HCT116 (cell line): ENCODE measurements at regions not wholly inside any gene's neighbourhood (a gene's known extent, or its start where the extent isn't known, plus 50 kb on each side); places are given as distances from the start of the nearest gene placed in this dataset.

Experiments used
- EZH2 ChIP-seq: fragments of 200-600 bp; sonication (generic); IDR thresholded peaks from 2 replicates; pipeline ENCODE4 v1.6.1; 2017; ENCODE audit warnings: antibody characterized with exemption, mixed run types
- FOSL1 ChIP-seq: IDR thresholded peaks from 2 replicates; pipeline ENCODE4 v1.6.1; 2012; ENCODE audit warnings: low read depth
- POLR2A ChIP-seq: IDR thresholded peaks from 2 replicates; pipeline ENCODE4 v1.7.0; 2011; ENCODE audit warnings: borderline replicate concordance; ENCODE audit not compliant: insufficient read depth, insufficient read length; ENCODE audit errors: extremely low read depth
- TF ChIP-seq, protein P1 (sequence below), 3 experiments: fragments of 200-600 bp in 1 of 3; sonication (generic) in 1 of 3; IDR thresholded peaks in 2 of 3; conservative IDR thresholded peaks in 1 of 3; 2 replicates each; pipeline ENCODE4 v1.5.1; 2012 to 2017; ENCODE audit warnings: low read depth in 2 of 3, low read length in 2 of 3, antibody characterized with exemption in 1 of 3, borderline replicate concordance in 1 of 3, control low read depth in 1 of 3, mild to moderate bottlenecking in 1 of 3, mixed read lengths in 1 of 3, mixed run types in 1 of 3, moderate library complexity in 1 of 3; ENCODE audit not compliant: insufficient read depth in 1 of 3
- TF ChIP-seq, protein P2 (sequence below): IDR thresholded peaks from 2 replicates; pipeline ENCODE4 v1.6.1; 2012

DNA sequence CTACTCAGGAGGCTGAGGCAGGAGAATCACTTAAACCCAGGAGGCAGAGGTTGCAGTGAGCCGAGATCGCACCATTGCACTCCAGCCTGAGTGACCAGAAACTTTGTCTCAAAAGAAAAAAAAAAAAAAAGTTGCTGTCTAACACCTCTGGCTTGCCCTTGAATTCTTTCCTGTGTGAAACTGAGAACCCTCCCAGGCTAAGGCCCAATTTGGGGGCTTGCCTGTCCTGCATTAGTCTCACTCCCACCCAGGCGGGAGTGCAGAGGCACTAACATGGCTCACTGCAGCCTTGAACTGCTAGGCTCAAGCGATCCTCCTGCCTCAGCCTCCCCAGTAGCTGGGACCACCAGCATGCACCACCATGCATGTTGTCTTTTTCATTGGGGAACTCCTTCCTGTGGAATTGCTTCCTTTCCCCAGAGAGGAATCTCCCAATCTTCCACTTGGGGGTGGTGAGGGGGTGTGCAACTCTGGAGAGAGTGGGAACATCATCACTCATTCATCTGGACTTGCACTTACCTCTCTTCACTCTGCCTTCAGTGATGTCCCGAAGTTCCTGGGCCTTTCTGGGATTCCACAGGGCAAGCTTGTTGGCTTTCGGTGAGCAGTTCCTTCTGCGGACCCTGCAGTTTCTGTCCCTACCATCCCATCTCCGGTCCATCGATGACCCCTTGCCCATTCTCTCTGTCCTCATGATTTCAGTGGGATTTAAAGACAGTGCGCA lies 62.1 kb upstream of the CREB3L1 start:
- TF ChIP-seq, protein P1, sequence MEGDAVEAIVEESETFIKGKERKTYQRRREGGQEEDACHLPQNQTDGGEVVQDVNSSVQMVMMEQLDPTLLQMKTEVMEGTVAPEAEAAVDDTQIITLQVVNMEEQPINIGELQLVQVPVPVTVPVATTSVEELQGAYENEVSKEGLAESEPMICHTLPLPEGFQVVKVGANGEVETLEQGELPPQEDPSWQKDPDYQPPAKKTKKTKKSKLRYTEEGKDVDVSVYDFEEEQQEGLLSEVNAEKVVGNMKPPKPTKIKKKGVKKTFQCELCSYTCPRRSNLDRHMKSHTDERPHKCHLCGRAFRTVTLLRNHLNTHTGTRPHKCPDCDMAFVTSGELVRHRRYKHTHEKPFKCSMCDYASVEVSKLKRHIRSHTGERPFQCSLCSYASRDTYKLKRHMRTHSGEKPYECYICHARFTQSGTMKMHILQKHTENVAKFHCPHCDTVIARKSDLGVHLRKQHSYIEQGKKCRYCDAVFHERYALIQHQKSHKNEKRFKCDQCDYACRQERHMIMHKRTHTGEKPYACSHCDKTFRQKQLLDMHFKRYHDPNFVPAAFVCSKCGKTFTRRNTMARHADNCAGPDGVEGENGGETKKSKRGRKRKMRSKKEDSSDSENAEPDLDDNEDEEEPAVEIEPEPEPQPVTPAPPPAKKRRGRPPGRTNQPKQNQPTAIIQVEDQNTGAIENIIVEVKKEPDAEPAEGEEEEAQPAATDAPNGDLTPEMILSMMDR (IDR thresholded peaks at IDR 0.05 in 2 of 3, conservative IDR thresholded peaks at IDR 0.05 in 1 of 3; ENCODE audit: borderline replicate concordance in 1 of 3, insufficient read depth in 1 of 3, low read depth in 2 of 3, low read length in 2 of 3): no peak
- no peak for TF ChIP-seq FOSL1
- TF ChIP-seq, protein P2, sequence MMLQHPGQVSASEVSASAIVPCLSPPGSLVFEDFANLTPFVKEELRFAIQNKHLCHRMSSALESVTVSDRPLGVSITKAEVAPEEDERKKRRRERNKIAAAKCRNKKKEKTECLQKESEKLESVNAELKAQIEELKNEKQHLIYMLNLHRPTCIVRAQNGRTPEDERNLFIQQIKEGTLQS: no peak
- no peak for TF ChIP-seq EZH2
- no peak for TF ChIP-seq POLR2A
